Adrenal gland (tissue), 9 donors: ENCODE measurements at regions not wholly inside any gene's neighbourhood (a gene's known extent, or its start where the extent isn't known, plus 50 kb on each side); places are given as distances from the start of the nearest gene placed in this dataset.

ENCODE experiments used
- DNase-seq, 7 donors: peaks; one replicate each; pipeline ENCODE4 v3.0.0-alpha.2; 2019 to 2020
- H3K27ac ChIP-seq, 5 donors: fragments of 200-600 bp; sonication (generic) in 4 of 5; 1 replicate in 3 of 5; 2 replicates in 2 of 5; pipeline versions ENCODE4 v1.5.1 to v1.8.0; 2016 to 2020; ENCODE audit warnings: mild to moderate bottlenecking in 1 of 5
- H3K27me3 ChIP-seq: fragments of 200-600 bp; 2 replicates; pipeline ENCODE4 v1.8.0; 2021
- H3K36me3 ChIP-seq, 2 donors: fragments of 200-600 bp; replicated peaks in 1 of 2; 1 replicate in 1 of 2; 2 replicates in 1 of 2; pipeline versions ENCODE4 v1.5.1 to v1.8.0; 2018 to 2022
- H3K4me1 ChIP-seq, 2 donors: fragments of 200-600 bp; replicated peaks in 1 of 2; 1 replicate in 1 of 2; 2 replicates in 1 of 2; pipeline versions ENCODE4 v1.5.1 to v1.8.0; 2018 to 2021
- H3K4me3 ChIP-seq, 4 donors: fragments of 200-600 bp; sonication (generic) in 3 of 4; one replicate each; pipeline ENCODE4 v1.5.1; 2016 to 2018
- H3K9me3 ChIP-seq, 3 donors: fragments of 200-600 bp; sonication (generic) in 1 of 3; replicated peaks in 1 of 3; 1 replicate in 2 of 3; 2 replicates in 1 of 3; pipeline versions ENCODE4 v1.5.1 to v1.8.0; 2016 to 2021
- POLR2A ChIP-seq, 2 donors: fragments of 450-650 bp; IDR thresholded peaks; one replicate each; pipeline ENCODE4 v1.6.1; 2017; ENCODE audit warnings: antibody characterized with exemption in 2 of 2, mild to moderate bottlenecking in 2 of 2, moderate library complexity in 1 of 2
- WGBS, 4 donors: extraction: QIAGEN DNeasy Blood & Tissue Kit in 2 of 4; methylation state at CpG; one replicate each; pipeline versions ENCODE4 v1.1.5 to v1.1.7; 2013 to 2017; 5-methylcytosine and 5-hydroxymethylcytosine counted together
- intact Hi-C, 2 donors: fragments of 100-400 bp; cut with DNase I; formaldehyde crosslinking; loops; one replicate each; pipeline versions ENCODE4 v1.14.1 to v1.15.0; 2022 to 2023
- TF ChIP-seq, protein P1 (sequence below), 6 experiments: fragments of 450-650 bp in 4 of 6; fragments of 200-600 bp in 2 of 6; sonication (generic) in 1 of 6; IDR thresholded peaks; 1 replicate in 5 of 6; 2 replicates in 1 of 6; pipeline versions ENCODE4 v1.5.1 to v1.8.0; 2016 to 2021; ENCODE audit warnings: antibody characterized with exemption in 6 of 6, mild to moderate bottlenecking in 2 of 6, moderate library complexity in 1 of 6
- donor health status: healthy with polysubstance abuse.
- donor health status: Bipolar disorder and iron deficiency.
- donor health status: DM: yes; HTN: yes; CAD: no.
- donor health status: DM: no; HTN: no; CAD: no.
- donor health status: DM: no; HTN: no; CAD: no.

DNA sequence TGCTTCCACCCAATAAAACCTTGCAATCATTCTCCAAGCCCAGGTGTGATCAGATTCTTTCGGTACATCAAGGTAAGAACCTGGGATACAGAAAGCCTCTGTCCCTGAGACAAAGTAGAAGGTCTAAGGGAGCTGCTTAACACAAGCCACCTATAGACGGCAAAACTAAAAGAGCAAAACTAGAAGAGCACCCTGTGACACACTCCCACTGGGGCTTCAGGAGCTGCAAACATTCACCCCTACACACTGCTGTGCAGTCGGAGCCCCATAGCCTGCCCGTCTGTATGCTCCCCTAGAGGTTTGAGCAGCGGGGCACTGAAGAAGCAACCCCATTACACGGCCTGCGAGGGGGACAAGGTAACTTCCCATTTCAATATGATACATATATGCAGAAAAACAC is 179.6 kb upstream of the CDH9 start:
- intact Hi-C loops: no loop called here
- H3K4me3 ChIP-seq: no peak overlapping the region
- no peak for TF ChIP-seq POLR2A (IDR thresholded peaks at IDR 0.05)
- TF ChIP-seq, protein P1, sequence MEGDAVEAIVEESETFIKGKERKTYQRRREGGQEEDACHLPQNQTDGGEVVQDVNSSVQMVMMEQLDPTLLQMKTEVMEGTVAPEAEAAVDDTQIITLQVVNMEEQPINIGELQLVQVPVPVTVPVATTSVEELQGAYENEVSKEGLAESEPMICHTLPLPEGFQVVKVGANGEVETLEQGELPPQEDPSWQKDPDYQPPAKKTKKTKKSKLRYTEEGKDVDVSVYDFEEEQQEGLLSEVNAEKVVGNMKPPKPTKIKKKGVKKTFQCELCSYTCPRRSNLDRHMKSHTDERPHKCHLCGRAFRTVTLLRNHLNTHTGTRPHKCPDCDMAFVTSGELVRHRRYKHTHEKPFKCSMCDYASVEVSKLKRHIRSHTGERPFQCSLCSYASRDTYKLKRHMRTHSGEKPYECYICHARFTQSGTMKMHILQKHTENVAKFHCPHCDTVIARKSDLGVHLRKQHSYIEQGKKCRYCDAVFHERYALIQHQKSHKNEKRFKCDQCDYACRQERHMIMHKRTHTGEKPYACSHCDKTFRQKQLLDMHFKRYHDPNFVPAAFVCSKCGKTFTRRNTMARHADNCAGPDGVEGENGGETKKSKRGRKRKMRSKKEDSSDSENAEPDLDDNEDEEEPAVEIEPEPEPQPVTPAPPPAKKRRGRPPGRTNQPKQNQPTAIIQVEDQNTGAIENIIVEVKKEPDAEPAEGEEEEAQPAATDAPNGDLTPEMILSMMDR (IDR thresholded peaks at IDR 0.05): no peak
- 85 to 92% (median 92%) methylated on average over 7 of the region's 7 CpGs for WGBS, 4 donors
- no peaks in the 10 kb centered on the region for H3K36me3 ChIP-seq
- H3K4me1 ChIP-seq: no peaks in the 10 kb centered on the region
- no peak for DNase-seq
- H3K9me3 ChIP-seq: no peaks in the 10 kb centered on the region
- no peaks in the 10 kb centered on the region for H3K27me3 ChIP-seq
- no peak overlapping the region for H3K27ac ChIP-seq

DNA sequence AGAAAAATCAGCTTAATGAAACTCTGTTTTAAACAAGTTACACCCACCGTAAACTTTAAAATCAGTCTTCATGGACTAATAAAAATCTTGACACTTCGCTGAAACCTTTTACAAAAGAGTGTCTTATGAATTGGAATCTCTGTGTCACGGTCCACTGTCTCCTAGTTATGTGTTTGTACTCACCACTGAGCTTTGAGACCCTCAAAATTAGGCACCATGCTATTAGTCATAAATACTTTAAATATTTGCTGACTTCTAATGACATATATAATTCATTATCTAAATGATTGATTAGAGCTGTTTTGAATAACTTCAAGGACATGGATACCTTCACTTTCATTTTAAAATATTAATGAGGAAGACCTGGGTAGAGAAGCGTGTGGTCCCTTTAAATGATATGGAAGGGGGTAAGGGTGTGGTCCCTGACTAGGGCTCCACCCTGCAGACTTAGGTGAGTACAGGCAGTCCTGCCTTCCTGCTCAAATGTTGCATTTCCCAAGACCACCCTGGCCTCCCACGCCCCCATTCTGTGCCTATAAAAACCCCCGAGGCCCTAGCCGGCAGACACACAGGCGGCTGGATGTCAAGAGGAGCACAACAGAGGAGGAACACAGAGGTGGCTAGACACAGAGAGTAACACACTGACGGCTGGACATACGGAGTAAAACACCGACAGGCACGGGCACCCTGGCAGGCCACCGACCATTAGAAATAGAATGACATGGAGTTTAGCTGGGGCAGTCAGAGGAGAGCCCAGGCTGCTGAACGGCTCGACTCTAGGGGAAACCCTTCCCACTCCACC is 179.0 kb upstream of the CDH9 start:
- 84 to 88% (median 86%) methylated on average over 14 to 15 of the region's 15 CpGs for WGBS, 4 donors
- no peak for DNase-seq
- no peaks in the 10 kb centered on the region for H3K9me3 ChIP-seq

DNA sequence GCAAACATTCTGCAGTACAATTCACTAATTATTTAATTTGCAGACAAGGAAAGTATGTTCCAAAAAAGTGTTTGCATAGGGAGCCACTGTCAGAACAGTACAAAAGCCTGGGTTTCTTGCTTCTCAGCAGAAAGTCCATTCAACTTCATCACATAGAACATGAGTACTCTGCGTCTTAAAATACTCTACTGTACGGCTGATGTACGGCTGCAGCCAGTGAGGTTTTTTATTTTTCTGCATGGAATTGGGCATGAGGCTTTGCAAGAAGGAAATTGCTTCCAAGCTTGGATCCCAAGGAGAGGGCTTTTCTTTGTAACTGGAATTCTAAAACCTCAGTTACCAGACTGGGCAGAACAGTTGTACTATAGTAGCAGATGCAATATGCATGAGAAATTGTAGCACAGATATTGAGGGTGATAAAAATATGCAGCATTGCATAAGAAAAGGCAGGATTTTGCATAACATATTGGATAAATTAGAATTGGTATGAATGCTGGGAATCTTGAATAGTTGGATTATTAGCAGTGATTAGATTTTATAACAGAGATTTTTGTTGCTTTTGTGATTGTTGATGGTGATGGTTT is 178.1 kb upstream of the CDH9 start:
- DNase-seq: no peak
- no peak for TF ChIP-seq POLR2A (IDR thresholded peaks at IDR 0.05)
- TF ChIP-seq, protein P1 (IDR thresholded peaks at IDR 0.05): no peak
- no peaks in the 10 kb centered on the region for H3K27me3 ChIP-seq
- intact Hi-C loops: no loop called here
- no peaks in the 10 kb centered on the region for H3K36me3 ChIP-seq
- no peaks in the 10 kb centered on the region for H3K9me3 ChIP-seq
- H3K27ac ChIP-seq: no peak overlapping the region
- H3K4me1 ChIP-seq: no peaks in the 10 kb centered on the region
- H3K4me3 ChIP-seq: no peak overlapping the region
- WGBS, 4 donors: 80 to 82% (median 81%) methylated on average over 3 of the region's 3 CpGs

More for the DNA sequence above, 179.0 kb upstream of the CDH9 start:
- intact Hi-C loops: no loop called here
- TF ChIP-seq POLR2A (IDR thresholded peaks at IDR 0.05): no peak
- TF ChIP-seq, protein P1 (IDR thresholded peaks at IDR 0.05): no peak
- Histone ChIP-seq H3K4me1 (no peaks in the 10 kb centered on the region), H3K4me3 (no peak overlapping the region), H3K36me3 (no peaks in the 10 kb centered on the region), H3K27me3 (no peaks in the 10 kb centered on the region), H3K27ac (no peak overlapping the region)

DNA sequence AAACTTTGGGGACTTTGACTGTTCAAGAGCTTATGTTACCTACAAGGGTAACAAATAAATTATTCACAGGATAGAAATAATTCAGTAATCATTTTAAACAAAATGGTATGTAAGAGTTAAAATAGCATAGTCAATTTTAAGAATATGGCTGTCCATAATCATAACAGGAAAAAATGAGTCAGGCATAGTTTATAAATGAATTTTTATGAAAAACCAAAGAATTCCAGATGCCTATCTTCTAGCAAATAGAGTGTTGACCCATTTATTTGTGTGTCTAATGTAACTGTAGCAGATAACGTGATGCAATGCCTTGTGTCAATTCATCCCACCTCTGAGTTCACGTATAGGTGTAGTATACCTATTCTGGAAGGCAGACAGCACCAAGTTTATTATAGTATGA is 169.7 kb upstream of the CDH9 start:
- H3K4me1 ChIP-seq: no peaks in the 10 kb centered on the region
- intact Hi-C loops: no loop called here
- WGBS, 4 donors: 42 to 68% (median 57%) methylated on average over 2 of the region's 2 CpGs
- no peak for DNase-seq
- H3K27ac ChIP-seq: no peak overlapping the region
- no peaks in the 10 kb centered on the region for H3K9me3 ChIP-seq
- TF ChIP-seq, protein P1 (IDR thresholded peaks at IDR 0.05): no peak
- TF ChIP-seq POLR2A (IDR thresholded peaks at IDR 0.05): no peak
- H3K36me3 ChIP-seq: no peaks in the 10 kb centered on the region
- H3K27me3 ChIP-seq: no peaks in the 10 kb centered on the region
- H3K4me3 ChIP-seq: no peak overlapping the region
